DND-41 (cell line): ENCODE measurements at regions not wholly inside any gene's neighbourhood (a gene's known extent, or its start where the extent isn't known, plus 50 kb on each side); places are given as distances from the start of the nearest gene placed in this dataset.

Source experiments
- ATAC-seq: fragments of 200-7000 bp; cut with Tn5 transposase; 3 replicates; pipeline ENCODE4 v1.9.1; 2021; ENCODE audit warnings: low read depth; ENCODE audit not compliant: insufficient read depth
- DNase-seq: peaks from one replicate; pipeline ENCODE4 v3.0.0-alpha.2; 2020
- H2AFZ ChIP-seq: 2 replicates; pipeline ENCODE4 v1.6.0; 2012; ENCODE audit warnings: low read depth, low read length
- H3K27ac ChIP-seq: 2 replicates; pipeline ENCODE4 v1.5.1; 2012; ENCODE audit warnings: low read length, inconsistent platforms
- H3K27me3 ChIP-seq: fragments of 200-600 bp; sonication (generic); 2 replicates; pipeline ENCODE4 v1.6.0; 2012; ENCODE audit warnings: low read length, mild to moderate bottlenecking, inconsistent platforms; ENCODE audit not compliant: insufficient read depth, poor library complexity
- H3K36me3 ChIP-seq: 2 replicates; pipeline ENCODE4 v1.5.1; 2012; ENCODE audit warnings: low read length, inconsistent platforms; ENCODE audit not compliant: insufficient read depth
- H3K4me1 ChIP-seq: 2 replicates; pipeline ENCODE4 v1.5.1; 2012; ENCODE audit warnings: mild to moderate bottlenecking, low read length; ENCODE audit not compliant: insufficient read depth
- H3K4me2 ChIP-seq: 2 replicates; pipeline ENCODE4 v1.6.0; 2012; ENCODE audit warnings: mild to moderate bottlenecking, moderate library complexity, low read length, inconsistent platforms; ENCODE audit not compliant: insufficient read depth
- H3K4me3 ChIP-seq, 2 experiments: fragments of 200-600 bp in 1 of 2; shearing (Covaris generic) in 1 of 2; 2 replicates each; pipeline ENCODE4 v1.5.1; 2012 to 2016; ENCODE audit warnings: inconsistent platforms in 2 of 2, low read length in 2 of 2, mild to moderate bottlenecking in 2 of 2, low read depth in 1 of 2, moderate library complexity in 1 of 2
- H3K79me2 ChIP-seq: 2 replicates; pipeline ENCODE4 v1.6.0; 2012; ENCODE audit warnings: low read length, inconsistent platforms; ENCODE audit not compliant: insufficient read depth
- H3K9ac ChIP-seq: 2 replicates; pipeline ENCODE4 v1.6.0; 2012; ENCODE audit warnings: low read depth, mild to moderate bottlenecking, inconsistent platforms, low read length, moderate library complexity
- H3K9me3 ChIP-seq: 2 replicates; pipeline ENCODE4 v1.5.1; 2012; ENCODE audit warnings: low read length, moderate library complexity, mild to moderate bottlenecking, inconsistent platforms; ENCODE audit not compliant: insufficient read depth, severe bottlenecking
- H4K20me1 ChIP-seq: 2 replicates; pipeline ENCODE4 v1.6.0; 2012; ENCODE audit warnings: low read length; ENCODE audit not compliant: insufficient read depth
- CTCF ChIP-seq: IDR thresholded peaks from 2 replicates; pipeline ENCODE4 v1.5.1; 2012; ENCODE audit warnings: borderline replicate concordance, low read length, moderate library complexity, mild to moderate bottlenecking; ENCODE audit not compliant: poor library complexity, severe bottlenecking; ENCODE audit errors: extremely low read depth
- EZH2 ChIP-seq: IDR thresholded peaks from 3 replicates; pipeline ENCODE4 v1.6.1; 2012; ENCODE audit warnings: borderline replicate concordance, low read depth, mild to moderate bottlenecking, moderate library complexity, low read length, inconsistent platforms; ENCODE audit not compliant: severe bottlenecking

GRCh38 chr2:51151490-51152140 is 119.7 kb upstream of the NRXN1 start:
- no peak overlapping the region for H3K9ac ChIP-seq
- no peaks in the 10 kb centered on the region for H4K20me1 ChIP-seq
- no peak overlapping the region for H3K4me3 ChIP-seq
- no peak overlapping the region for H3K27ac ChIP-seq
- H3K9me3 ChIP-seq = no peaks in the 10 kb centered on the region
- ATAC-seq (no peak), DNase-seq (no peak)
- H3K79me2 ChIP-seq = no peaks in the 10 kb centered on the region
- H3K36me3 ChIP-seq = no peaks in the 10 kb centered on the region
- no peak overlapping the region for H2AFZ ChIP-seq
- no peaks in the 10 kb centered on the region for H3K27me3 ChIP-seq
- no peaks in the 10 kb centered on the region for H3K4me1 ChIP-seq
- TF ChIP-seq EZH2 (no peak), CTCF (no peak)
- no peak overlapping the region for H3K4me2 ChIP-seq

DNA sequence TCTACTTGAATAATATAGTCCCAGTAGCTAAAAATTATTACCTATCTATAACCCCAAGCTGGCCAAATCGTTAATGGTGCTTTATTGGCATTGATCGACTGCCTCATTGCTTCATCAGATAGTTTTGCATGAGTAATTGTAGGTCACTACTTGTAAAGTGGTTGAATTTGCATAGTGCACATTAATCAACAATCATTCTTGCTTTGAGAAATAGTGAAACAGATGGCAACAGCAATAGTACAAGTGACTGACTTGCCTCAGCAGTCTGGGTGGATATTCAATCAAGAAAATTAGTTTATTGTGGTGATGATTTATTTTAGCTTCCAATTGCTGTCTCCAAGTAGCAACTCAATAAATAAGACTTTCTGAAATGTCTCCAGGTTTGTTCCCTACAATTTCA is 117.8 kb upstream of the NRXN1 start:
- no peak for TF ChIP-seq EZH2
- no peak for TF ChIP-seq CTCF
- H3K4me3 ChIP-seq = no peak overlapping the region
- H3K9ac ChIP-seq = no peak overlapping the region
- DNase-seq = no peak
- H3K4me2 ChIP-seq = no peak overlapping the region
- H4K20me1 ChIP-seq = no peaks in the 10 kb centered on the region
- no peaks in the 10 kb centered on the region for H3K36me3 ChIP-seq
- ATAC-seq = no peak
- H3K4me1 ChIP-seq = no peaks in the 10 kb centered on the region
- H3K27ac ChIP-seq = no peak overlapping the region
- H3K27me3 ChIP-seq = no peaks in the 10 kb centered on the region
- H3K79me2 ChIP-seq = no peaks in the 10 kb centered on the region
- no peak overlapping the region for H2AFZ ChIP-seq
- no peaks in the 10 kb centered on the region for H3K9me3 ChIP-seq

DNA sequence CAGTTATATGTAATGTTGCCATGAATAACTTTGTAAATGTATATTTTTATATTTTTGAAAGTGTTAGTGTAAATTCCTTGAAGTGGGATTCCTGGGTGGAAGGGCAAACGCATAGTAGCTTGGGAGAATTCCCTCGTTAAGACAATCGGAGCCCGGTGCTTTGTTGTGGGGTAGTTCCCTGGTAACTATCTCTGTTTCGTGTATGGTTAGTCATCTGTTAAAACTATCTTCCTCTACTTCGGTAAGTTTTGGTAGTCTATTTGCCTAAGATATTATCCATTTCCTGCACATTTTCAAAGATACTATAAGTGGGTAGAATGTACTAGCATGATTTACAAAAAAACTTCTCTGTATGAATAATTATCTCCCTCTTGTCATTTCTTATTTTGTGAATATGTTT is 113.8 kb upstream of the NRXN1 start:
- no peaks in the 10 kb centered on the region for H3K79me2 ChIP-seq
- no peak overlapping the region for H3K4me3 ChIP-seq
- H3K27me3 ChIP-seq = no peaks in the 10 kb centered on the region
- H3K4me2 ChIP-seq = no peak overlapping the region
- no peaks in the 10 kb centered on the region for H3K36me3 ChIP-seq
- H3K4me1 ChIP-seq = no peaks in the 10 kb centered on the region
- H3K9me3 ChIP-seq = no peaks in the 10 kb centered on the region
- H3K9ac ChIP-seq = no peak overlapping the region
- no peak overlapping the region for H2AFZ ChIP-seq
- no peaks in the 10 kb centered on the region for H4K20me1 ChIP-seq
- TF ChIP-seq CTCF (no peak), EZH2 (no peak)
- no peak overlapping the region for H3K27ac ChIP-seq
- DNase-seq = no peak
- no peak for ATAC-seq
